Superior temporal gyrus (tissue), 1 donor: ENCODE measurements at regions not wholly inside any gene's neighbourhood (a gene's known extent, or its start where the extent isn't known, plus 50 kb on each side); places are given as distances from the start of the nearest gene placed in this dataset.
"Not testable (repeated sequence)": the region's sequence is repeated elsewhere in the genome, so short reads cannot be mapped to it uniquely, and the experiment has no call there.

Experiments used
- DNase-seq: peaks from one replicate; pipeline ENCODE4 v3.0.0-alpha.2; 2016; ENCODE audit errors: extremely low spot score

DNA sequence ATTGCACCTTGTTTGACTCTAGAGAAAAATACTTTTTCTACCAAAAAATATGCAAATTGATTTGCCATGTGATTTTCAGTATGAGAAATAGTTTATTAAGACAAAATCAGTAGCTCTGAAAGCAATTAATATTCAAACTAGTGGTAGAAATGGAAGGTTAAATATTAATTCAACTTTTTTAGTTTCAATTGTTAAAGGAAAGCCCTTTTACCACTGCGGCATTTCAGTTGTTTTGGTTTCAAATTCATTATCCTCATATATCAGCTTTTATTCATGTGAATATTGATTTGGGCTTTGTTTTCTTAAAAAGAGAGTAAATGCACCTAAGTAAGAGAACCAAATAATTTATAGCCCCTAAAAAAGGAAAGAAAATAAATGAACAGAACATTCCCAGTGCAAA lies 660.6 kb upstream of the CHD1 start:
- DNase-seq: no peak

DNA sequence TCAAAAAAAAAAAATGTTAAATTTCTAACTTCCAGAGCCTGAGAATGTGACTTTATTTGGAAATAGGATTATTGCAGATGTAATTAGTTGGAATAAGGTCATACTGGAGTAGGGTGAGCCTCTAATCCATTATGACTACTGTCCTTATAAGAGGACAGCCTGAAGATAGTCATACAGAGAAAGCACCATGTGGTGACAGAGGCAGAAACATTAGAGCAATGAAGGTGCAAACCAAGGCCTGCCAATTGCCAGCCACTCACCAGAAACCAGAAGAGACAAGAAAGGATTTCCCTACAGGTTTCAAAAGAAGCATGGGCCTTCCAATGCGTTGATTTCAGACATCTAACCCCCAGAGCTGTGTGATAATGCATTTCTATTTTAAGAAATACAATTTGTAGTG lies 659.2 kb upstream of the CHD1 start:
- DNase-seq: no peak

DNA sequence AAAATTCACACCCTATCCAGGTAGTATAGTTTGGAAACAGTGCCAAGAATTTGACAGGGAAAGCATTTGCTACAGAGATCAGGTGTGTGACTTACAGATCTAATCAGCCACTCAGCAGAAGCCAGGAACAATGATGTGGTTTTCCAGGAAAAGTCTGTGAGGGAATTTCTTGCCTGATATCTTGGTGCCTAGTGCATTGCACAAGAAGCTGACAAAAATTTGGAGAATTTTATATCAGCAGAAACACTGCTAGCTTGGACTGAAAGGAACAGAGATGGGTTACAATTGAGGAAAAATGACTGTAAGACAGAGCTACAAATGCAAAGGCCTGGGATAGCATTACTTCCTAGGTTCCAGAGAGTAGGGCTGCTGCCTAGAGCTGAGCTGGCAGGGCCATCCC lies 658.1 kb upstream of the CHD1 start:
- DNase-seq: no peak

DNA sequence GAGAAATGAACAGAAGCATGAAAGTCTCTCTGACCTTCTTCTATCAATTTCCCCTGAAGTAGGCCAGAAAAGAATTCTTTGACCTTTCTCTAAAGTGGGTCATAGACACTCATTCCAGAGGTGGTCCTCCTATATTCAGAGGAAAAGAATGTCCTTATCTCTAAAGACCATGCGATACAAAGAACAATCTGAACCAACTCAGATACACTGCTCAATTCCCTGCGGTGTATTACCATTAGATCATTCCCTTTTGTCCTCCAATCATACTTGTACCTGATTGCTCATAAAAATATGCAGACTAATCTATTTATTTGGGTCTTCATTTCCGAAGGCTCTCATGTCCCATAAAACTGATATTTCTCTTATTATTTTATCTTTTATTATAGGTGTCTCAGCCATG lies 652.4 kb upstream of the CHD1 start:
- not testable (repeated sequence) for DNase-seq

DNA sequence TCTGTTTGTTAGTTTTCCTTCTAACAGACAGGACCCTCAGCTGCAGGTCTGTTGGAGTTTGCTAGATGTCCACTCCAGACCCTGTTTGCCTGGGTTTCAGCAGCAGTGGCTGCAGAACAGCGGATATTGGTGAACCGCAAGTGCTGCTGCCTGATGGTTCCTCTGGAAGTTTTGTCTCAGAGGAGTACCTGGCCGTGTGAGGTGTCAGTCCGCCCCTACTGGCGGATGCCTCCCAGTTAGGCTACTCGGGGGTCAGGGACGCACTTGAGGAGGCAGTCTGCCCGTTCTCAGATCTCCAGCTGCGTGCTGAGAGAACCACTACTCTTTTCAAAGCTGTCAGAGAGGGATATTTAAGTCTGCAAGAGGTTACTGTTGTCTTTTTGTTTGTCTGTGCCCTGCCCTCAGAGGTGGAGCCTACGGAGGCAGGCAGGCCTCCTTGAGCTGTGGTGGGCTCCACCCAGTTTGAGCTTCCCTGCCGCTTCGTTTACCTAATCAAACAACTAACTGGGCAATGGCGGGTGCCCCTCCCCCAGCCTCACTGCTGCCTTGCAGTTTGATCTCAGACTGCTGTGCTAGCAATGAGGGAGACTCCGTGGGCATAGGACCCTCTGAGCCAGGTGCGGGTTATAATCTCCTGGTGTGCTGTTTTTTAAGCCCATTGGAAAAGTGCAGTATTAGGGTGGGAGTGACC lies 634.3 kb upstream of the CHD1 start:
- not testable (repeated sequence) for DNase-seq

DNA sequence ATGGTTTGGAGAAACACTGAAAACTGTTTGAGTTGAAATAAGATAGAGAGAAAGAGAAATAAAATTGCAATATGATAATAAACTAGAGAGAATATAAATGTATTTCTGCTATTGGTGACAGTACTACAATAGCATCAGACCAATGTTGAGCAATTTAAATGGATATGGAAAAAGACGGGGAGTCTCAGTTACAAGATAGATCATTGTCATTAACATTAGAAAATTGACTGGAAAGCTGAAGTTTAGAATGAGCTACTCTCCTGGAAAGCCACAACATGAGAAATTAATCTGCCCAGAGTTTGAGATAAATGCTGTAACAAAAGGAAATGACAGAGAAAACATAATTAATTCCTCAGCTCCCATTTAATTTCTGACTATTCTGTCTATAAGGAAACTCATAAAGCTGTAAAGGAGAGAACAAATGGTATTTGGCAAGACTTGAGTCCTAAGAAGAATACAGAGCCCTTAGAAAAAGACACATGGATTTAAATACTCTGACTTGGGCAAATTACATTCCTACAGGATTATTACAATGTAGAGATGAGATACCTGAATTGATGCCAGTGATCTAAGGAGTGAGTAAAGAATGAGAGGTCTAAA lies 624.5 kb upstream of the CHD1 start:
- DNase-seq: no peak

DNA sequence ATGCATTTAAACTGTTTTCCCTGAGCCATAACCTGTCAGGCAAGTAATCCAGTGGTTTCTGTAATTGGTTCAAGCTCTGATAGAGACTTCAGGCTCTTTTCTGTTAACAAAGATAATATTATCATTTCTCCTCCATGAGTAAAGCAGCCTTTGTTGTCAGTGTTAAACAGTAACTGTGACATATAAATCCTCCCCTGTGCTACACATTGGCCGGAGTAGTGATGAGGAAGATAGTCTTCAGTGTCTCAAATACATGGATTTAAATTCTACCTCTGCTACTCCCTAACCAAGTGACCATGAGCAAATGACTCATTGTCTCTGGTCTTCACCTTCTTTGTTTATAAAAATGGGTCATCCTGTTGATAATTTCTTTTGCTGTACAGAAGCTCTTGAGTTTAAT lies 615.5 kb upstream of the CHD1 start:
- no peak for DNase-seq

DNA sequence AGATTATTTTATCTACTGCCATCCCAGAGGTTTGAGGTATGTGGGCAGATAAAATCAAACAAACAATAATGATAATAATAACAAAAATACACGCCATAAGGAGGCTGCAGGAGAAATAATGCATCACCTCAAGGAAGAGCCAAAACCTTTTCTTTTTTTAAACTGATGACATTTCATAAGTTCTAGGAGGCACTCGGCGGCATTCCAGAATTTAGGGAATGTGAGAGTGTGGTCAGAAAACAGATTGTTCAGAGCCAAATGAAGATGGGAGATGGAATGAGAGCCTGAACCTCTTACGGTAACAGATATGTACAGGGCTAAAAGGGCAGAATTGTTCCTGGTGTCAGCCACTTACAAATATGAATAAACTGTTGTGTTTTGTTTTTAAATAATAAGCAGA lies 615.0 kb upstream of the CHD1 start:
- peak; percentile 4 for DNase-seq

DNA sequence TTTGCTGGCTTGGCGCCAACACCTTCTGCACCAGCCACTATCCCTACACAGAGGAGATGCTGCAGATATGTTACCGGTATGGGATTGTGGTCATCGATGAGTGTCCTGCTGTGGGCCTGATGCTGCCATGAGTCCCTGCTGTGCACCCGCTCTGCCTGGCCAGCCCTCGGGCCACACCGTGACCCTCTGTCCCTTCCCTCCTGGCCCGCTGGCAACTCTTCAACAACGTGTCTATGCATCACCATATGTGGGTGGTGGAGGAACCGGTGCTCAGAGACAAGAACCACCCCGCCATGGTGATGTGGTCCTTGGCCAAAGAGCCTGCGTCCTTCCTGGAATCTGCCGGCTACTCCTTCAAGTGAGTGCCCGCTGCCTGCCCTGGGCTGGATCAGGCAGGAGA lies 605.4 kb upstream of the CHD1 start:
- DNase-seq: not testable (repeated sequence)

DNA sequence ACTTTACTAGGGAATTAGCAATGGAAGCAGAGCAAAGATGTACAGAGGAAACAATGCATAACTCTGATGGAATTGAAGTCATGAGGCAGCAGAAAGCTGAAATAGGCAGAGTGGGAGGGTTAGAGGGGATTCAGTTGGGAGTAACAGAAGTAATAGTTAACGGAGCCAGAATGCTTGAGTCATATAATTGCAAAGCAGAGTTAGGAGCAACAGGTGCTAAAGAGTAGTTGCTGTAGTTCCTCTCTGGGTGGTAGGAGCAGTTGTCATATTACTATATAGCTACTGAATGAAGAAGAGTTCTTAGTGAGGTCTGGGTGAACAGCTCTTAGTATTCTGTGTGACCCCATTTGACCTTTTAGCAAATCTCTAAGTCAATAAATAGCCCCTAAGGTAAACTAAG lies 592.9 kb upstream of the CHD1 start:
- DNase-seq: not testable (repeated sequence)

DNA sequence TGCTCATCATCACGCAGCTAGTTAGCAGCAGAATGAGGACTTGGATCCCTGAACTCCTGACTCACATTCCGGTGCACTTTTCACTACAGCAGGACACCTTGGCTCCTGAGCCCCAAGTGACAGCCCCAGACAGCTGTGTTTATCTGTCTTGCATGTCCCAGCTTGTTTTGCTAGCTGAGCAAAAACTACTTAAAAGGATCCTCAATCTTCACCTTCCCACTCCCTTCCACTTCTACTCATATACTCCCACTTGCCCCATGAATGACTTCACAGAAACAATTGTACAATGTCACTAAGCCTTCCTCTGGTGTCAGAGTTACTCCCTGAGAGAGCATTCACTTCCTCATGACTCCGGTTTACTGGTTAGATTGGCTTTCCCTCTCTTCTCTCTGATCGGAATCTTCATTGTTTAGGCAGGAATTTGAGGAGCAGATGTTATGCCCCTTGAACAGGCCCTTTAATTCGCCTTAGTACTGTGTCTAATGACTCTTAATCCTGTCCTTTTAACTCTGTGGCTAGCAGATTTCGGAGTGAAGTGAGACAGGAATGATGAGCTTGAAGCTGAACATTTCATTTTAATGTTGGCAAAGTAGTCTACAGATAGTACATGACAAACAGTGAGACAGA lies 587.2 kb upstream of the CHD1 start:
- DNase-seq: not testable (repeated sequence)

DNA sequence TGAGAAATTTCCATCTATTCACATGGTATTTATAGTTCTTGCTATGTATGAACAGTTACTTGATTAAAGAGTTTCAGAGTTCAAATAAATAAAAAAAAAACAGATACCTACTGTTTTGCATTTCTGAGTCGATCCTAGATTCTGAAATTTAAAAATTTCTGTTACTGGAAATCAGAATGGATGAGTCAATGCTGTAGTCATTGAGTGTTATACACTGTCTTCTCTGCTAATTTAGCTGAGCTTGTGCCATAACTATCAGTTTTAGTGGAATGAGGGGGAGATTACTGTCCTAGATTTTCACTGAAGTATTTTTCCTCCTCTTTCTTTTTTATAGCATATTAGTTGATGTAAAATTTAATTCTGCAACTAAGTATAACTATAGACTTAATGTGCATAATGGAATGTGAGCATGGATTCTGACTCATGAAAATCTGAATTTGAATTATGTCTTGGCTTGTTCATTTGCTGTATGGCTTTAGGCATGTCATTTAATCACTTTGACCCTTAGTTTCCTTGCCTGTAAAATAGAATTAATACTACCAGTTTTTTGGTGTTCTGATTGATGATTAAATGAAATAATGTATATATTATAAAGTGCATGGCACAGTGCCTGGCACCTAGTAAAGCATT lies 581.5 kb upstream of the CHD1 start:
- not testable (repeated sequence) for DNase-seq

DNA sequence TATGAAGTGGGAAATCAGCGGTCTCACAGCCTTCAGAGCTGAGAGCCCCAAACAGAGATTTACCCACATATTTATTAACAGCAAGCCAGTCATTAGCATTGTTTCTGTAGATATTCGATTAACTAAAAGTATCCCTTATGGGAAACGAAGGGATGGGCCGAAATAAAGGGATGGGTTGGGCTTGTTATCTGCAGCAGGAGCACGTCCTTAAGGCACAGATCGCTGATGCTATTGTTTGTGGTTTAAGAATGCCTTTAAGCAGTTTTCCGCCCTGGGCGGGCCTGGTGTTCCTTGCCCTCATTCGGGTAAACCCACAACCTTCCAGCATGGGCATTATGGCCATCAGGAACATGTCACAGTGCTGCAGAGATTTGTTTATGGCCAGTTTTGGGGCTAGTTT lies 580.3 kb upstream of the CHD1 start:
- not testable (repeated sequence) for DNase-seq

DNA sequence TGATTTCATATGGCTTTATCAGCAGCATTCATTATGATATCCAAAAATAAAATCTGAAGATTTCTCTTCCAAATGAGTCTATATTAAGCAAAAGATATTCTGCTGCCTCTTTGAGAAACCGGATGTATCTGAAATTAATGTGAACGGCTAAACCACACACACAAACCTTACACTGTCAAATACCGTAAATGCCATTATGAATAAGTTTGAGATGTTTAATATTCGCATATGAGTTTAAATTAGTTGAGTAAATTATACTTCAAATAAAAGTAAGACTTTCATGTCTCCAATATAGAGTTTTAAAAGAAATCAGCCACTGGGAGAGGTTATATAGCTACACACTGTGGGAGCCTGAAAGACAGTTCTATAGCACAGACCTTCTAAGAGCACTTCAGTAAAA lies 566.6 kb upstream of the CHD1 start:
- not testable (repeated sequence) for DNase-seq

DNA sequence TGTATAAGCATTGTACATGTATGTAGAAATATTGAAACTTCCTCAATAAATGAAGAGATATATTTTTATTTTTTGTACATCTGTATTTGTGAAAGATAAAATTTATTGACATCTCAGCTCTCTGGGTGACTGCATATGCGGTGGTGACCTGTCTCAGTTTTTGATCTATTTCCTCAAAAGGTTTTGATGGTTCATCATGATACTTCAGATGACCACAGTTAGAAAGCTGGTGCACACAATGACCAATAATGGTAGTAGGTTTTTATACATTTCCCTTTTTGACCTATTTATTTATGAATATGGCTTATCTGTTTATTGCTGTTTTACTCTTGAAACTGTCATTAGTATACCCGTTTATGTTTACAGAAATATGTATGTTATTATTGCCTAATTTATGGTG lies 549.6 kb upstream of the CHD1 start:
- DNase-seq: not testable (repeated sequence)

DNA sequence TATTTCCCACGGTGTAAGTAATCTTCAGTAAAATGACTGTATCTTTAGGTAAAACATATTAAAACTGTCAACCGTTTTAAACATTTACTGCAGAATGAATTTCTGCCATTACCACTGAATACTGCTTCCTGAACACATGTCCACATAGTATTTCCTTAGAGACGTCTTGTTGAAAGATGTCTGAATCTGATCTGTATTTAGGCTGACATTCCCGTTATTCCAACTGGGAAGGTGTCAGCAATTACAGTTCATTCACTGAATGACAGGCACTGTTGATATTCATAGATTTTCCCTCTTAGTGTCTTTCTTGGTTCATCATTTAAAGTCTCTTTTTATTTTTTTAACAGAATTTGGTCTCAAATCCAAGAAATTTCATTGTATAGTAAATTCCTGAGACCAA lies 544.5 kb upstream of the CHD1 start:
- not testable (repeated sequence) for DNase-seq

DNA sequence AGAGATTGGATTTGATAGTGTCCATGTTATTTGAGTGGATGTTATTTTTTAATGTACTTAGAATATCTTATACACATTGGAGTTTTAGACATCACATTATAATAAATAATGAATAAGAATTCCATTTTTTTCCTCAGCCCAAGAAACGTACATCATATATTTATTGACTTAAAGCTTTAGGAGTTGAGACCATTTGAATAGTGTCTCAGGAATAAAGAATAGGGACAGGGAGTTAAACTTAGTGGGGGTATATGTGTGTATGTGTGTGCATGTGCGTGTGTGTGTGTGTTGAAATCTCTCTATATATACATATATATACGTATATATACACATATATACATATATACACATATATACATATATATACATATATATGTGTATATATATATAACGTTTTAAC lies 542.9 kb upstream of the CHD1 start:
- not testable (repeated sequence) for DNase-seq

DNA sequence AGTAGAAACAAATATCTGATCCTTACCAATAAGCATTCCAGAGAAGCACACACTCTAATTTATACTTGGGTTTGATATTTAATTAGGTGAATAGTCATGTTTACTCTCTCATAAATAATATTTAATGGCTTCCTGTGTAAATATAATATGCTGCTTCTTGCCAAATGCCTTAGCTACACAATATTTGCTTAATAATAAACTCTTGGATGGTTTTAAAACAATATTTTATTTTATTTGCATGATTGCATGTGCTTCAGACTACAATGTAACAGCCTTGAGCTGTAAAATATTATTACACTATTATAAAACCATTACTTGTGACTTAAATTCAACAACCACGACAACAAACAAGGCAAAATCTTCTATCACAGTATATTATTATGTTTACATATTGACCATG lies 542.4 kb upstream of the CHD1 start:
- not testable (repeated sequence) for DNase-seq

DNA sequence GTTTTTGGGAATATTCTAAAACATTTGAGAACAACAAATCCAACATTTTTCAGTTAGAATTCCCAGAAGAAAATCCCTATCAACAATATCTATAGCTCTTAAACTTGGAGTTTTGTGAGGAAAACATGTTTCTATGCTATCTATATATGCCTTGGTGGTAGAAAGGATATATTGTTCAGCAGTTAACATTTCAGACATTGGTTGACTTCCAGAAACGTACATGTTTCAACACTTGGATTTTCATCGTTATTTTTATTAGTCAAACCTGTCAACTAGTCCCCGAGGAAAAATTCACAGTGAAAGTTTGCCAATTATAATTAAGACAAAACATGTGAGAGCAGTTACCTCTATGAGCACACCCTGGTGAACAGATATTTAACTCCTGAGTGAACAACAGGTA lies 541.8 kb upstream of the CHD1 start:
- DNase-seq: peak; percentile 3

DNA sequence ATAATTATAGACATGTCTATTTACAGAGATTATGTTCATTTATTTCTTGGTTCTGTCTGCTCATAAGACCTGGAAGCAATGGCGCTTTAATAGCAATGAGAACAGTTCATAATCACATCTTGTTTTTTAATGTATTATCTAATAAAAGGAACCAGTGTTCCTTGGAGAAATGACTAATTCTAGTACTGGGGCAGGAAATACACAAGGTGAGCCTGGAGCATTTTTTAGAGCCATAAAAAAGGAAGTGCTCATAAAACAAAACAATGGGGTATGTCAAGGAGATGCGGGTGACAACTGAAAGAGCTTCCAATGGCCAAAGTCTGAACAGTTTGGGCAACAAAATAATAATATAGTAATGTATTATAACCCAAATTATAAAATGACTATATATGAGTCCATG lies 531.9 kb upstream of the CHD1 start:
- DNase-seq: no peak

DNA sequence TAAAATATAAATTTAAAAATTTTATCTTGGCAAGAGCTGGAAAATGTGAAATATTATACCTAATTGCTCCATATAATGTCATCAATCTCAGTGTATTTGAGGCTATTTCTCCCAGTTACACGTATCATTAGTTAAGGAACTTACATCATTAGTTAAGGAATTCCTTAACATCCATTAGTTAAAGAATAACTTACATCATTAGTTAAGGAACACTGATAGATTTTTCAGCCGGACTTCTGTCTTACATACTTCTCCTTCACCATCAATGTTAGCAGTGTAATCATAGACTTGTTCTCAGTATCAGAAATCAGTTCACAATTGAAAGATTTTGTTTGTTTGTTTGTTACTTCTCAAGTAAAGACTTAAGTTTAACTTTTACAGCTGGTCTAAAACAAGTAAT lies 524.4 kb upstream of the CHD1 start:
- DNase-seq: no peak

DNA sequence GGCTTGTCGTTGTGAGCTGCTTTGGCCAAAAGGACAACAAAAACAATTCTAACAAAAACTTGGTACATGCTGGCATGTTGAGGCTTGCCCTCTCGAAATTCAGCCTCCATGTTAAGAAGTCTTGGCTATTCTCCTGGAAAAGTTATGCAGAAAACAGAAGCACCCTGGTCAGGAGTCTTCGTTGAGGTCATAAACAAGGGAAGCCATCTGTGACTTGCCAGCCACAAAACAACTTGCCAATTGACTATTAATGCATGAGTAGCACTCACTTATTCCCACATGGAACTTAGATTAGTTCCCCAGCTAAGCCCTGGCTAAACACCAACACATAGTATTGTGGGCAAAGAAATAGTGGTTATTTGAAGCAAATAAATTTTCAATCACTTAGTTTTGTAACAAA lies 521.0 kb upstream of the CHD1 start:
- DNase-seq: no peak

DNA sequence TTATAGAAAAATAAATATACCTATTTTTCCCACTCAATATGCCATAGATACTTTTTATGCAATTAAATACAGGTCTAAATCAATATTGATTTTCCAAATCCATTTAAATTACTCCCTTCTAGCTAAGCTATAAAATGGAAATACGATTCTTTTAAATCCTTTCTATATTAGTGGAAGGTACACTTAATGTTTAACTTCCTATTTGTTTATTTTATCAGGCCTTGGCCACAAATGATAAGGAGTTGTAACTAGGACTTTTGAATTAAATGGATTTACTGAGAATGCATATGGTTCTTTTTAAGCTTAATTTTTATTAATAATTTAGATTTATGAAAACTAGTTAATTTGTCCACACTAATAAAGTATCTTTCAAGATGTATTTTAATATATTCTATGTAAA lies 517.0 kb upstream of the CHD1 start:
- no peak for DNase-seq
